ENCODE measurements at regions not wholly inside any gene's neighbourhood (a gene's known extent, or its start where the extent isn't known, plus 50 kb on each side); places are given as distances from the start of the nearest gene placed in this dataset.
A peak's percentile ranks its signal among the peaks of the same experiment; 100 is the strongest.

DNA sequence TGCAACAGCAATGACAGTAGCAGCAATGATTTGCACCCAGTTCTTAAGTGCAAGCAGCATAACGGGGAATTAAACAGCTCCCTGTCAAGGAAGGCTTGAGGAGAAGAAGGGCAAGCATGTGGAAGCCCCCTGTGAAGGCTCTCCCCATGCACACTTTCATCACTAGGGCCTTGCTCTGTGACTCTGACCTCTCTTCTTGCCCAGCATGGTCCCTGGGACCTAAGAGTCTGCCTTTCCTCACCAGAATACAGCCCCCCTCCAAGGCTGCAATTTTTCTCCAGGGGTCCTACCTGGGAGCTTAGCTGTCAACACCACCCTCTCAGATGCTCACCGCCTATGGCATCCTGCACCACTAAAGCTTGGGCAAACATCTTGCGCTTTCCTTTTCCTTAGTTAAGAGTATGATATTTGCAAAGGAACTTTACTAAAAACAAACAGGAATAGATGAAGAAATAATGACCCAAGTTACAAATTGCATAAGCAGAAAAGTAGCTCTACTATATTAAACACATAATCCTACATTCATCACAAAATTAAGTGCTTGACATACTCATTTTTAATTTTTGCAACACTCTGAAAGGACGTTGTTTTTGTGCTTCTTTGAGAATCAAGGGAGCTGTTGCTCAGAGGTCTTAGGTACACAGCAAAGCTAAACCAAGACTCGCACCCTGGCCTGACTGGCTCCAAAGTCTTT lies 187.6 kb downstream of the ADAMTS15 start:
- peak overlapping the region; percentile 58; the same call in 1 of the 2 replicates for H3K27ac ChIP-seq
- TF ChIP-seq ZFX (IDR thresholded peaks at IDR 0.05) = no peak
- TF ChIP-seq, protein P1, sequence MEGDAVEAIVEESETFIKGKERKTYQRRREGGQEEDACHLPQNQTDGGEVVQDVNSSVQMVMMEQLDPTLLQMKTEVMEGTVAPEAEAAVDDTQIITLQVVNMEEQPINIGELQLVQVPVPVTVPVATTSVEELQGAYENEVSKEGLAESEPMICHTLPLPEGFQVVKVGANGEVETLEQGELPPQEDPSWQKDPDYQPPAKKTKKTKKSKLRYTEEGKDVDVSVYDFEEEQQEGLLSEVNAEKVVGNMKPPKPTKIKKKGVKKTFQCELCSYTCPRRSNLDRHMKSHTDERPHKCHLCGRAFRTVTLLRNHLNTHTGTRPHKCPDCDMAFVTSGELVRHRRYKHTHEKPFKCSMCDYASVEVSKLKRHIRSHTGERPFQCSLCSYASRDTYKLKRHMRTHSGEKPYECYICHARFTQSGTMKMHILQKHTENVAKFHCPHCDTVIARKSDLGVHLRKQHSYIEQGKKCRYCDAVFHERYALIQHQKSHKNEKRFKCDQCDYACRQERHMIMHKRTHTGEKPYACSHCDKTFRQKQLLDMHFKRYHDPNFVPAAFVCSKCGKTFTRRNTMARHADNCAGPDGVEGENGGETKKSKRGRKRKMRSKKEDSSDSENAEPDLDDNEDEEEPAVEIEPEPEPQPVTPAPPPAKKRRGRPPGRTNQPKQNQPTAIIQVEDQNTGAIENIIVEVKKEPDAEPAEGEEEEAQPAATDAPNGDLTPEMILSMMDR (conservative IDR thresholded peaks at IDR 0.05) = no peak

DNA sequence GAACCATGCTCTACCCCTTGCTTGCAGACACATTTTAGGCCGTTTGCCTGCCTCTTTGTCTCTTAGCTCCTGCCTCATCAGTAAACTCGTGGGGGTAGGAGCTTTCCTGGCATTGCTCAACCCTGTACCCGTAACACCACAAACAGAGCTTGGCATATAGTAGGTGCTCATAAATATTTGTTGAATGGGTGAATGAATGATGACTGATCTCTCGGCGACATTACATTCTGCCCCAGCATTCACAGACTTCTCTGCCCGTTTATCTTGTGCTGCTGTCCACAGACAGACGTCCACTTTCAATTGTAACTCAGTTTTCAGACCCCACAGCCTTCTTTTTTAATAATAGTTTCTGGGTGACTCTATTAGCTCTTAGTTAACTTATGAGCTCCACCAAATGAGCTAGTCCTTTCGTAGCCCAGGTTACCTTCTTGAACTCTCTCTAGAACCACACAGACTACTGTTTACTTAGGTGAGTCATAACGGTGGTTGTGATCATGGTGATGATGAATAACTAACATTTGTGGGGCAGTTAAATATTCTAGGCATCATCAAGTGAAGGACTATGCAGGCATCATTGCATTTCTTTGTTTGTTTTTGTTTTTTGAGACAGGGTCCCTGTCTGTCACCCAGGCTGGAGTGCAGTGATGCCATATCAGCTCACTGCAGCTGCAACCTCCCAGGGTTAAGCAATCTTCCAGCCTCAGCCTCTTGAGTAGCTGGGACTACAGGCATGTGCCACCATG lies 188.4 kb downstream of the ADAMTS15 start:
- TF ChIP-seq ZFX (IDR thresholded peaks at IDR 0.05) = no peak
- TF ChIP-seq, protein P1 (conservative IDR thresholded peaks at IDR 0.05) = no peak
- peak overlapping the region; percentile 58 for H3K27ac ChIP-seq

GRCh38 chr11:130637566-130637965 lies 189.1 kb downstream of the ADAMTS15 start:
- peak overlapping the region; percentile 58 for H3K27ac ChIP-seq
- TF ChIP-seq, protein P1 (conservative IDR thresholded peaks at IDR 0.05) = no peak
- no peak for TF ChIP-seq ZFX (IDR thresholded peaks at IDR 0.05)

- no peak for TF ChIP-seq ZFX (IDR thresholded peaks at IDR 0.05)
- TF ChIP-seq, protein P1 (conservative IDR thresholded peaks at IDR 0.05) = no peak
- H3K27ac ChIP-seq = peak overlapping the region; percentile 58
These were observed 189.6 kb downstream of the ADAMTS15 start for GRCh38 chr11:130638033-130638432.

GRCh38 chr11:130638624-130639023 lies 190.2 kb downstream of the ADAMTS15 start:
- no peak for TF ChIP-seq ZFX (IDR thresholded peaks at IDR 0.05)
- TF ChIP-seq, protein P1 (conservative IDR thresholded peaks at IDR 0.05) = no peak
- H3K27ac ChIP-seq = peak overlapping the region; percentile 58

GRCh38 chr11:130639369-130639768 lies 190.9 kb downstream of the ADAMTS15 start:
- TF ChIP-seq ZFX (IDR thresholded peaks at IDR 0.05) = no peak
- TF ChIP-seq, protein P1 (conservative IDR thresholded peaks at IDR 0.05) = no peak
- H3K27ac ChIP-seq = peak overlapping the region; percentile 54

DNA sequence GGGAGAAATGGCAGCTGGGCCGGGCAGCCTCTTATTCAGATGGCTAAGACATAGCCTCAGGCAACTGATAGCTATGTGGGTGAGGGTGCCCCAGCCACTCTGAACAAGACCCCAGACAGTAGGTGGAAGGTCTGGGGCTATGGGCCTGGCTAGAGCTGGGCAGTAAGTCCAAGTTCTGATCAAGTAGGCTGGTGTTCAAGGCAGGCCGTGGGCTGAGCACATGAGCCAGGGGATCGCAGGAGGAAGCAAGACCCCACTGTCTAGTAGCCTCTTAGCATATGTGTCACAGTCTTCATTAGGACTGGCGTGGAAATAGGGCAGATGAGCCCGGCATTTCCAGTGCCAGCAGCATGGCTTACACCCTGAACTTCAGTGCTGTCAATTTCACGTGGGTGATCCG lies 192.1 kb downstream of the ADAMTS15 start:
- TF ChIP-seq ZFX (IDR thresholded peaks at IDR 0.05) = no peak
- TF ChIP-seq, protein P1 (conservative IDR thresholded peaks at IDR 0.05) = no peak
- H3K27ac ChIP-seq = peak overlapping the region; percentile 54; the same call in 1 of the 2 replicates

All from C4-2B (cell line).